Fibroblast of peridontal ligament (primary cell): ENCODE measurements at regions not wholly inside any gene's neighbourhood (a gene's known extent, or its start where the extent isn't known, plus 50 kb on each side); places are given as distances from the start of the nearest gene placed in this dataset.

Experiments used
- DNase-seq: peaks from one replicate; pipeline ENCODE4 v3.0.0-alpha.2; 2010; ENCODE audit errors: extremely low read depth

DNA sequence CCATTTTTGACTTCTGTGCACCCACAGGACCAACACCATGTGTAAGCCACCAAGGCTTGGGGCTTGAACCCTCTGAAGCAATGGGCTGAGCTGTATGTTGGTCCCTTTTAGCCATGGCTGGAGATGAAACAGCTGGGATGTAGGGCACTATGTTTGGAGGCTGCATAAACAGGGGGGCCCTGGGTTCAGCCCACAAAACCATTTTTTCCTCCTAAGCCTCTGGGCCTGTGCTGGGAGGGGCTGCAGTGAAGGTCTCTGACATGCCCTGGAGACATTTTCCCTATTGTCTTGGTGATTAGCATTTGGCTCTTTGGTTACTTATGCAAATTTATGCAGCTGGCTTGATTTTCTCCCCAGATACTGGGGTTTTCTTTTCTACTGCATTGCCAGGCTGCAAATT is 144.9 kb downstream of the ZNF326 start:
- no peak for DNase-seq

- no peak for DNase-seq
Observed at GRCh38 chr1:90135286-90135685, 140.4 kb downstream of the ZNF326 start.

DNA sequence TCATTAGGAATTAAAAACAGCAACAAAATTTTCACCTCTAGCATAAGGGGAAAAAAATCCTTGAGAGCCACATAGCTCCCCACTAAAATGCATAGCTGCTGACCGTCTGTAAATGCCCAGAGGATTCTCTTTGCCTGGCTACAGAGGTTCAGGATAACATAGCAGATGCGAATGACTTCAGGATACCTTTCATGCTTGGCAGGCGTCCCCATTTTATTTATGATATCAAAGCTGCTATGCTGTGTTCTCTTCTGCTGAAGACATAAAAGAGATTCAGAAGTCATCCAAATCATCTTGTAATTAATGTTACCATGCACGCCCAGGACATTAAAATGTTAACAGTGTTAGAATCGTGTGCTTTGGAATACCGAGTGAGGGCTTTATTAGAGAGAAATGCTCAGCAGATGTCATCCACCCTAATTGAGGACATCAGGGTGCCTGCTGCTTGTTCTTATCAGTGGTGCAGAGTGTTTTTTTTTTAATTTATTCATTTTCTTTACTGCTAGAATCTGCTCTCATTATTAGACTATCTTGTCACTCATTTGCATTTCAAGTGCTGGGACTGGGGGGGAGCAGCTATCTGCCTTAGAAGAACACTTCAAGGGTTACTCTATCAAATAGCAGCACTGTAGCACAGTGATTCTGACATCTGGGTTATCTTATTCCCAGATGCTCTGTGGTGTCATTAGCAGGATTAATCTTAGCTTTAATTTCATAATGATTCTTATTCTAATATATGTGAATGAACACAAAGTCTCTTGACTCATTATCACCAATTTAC is 139.5 kb downstream of the ZNF326 start:
- DNase-seq, result no peak

- peak; percentile 37 for DNase-seq
Observed at GRCh38 chr1:90133133-90133532, 138.2 kb downstream of the ZNF326 start.

- no peak for DNase-seq
Observed at GRCh38 chr1:90132306-90132705, 137.4 kb downstream of the ZNF326 start.

DNA sequence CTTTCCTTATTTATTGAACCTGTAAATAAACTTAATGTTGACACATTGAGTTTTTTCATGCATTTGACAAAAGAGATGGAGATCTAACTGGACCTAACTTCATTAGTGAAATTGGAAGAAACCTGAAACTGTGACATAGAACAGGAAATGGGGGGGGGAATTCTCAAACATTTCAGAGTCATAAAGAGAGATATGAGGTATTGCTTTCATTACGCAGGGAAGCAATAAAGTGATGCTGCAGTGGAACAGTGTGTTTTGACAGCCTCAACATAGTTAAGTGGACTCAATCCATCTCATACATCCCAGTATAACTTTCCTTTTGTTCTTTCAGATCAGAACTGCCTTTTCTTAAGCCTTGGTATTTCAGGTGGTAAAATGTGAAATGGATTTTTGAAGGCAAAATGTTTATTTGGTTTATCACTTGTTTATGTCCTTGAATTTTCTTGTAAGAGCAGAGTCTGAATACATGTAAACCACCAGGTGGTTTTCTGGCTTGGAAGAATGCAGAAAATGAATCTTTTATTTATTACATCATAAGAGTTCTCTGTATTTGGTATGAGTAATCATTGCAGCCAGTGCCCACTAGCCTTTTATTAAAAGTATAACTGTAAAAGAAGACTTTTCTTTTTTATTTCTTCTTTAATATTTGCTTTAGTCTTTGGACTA is 132.5 kb downstream of the ZNF326 start:
- DNase-seq, result no peak

GRCh38 chr1:90126834-90127233 is 131.9 kb downstream of the ZNF326 start:
- no peak for DNase-seq

GRCh38 chr1:90122654-90123340 is 127.9 kb downstream of the ZNF326 start:
- no peak for DNase-seq

GRCh38 chr1:90114521-90115141 is 119.7 kb downstream of the ZNF326 start:
- DNase-seq, result peak; percentile 74

DNA sequence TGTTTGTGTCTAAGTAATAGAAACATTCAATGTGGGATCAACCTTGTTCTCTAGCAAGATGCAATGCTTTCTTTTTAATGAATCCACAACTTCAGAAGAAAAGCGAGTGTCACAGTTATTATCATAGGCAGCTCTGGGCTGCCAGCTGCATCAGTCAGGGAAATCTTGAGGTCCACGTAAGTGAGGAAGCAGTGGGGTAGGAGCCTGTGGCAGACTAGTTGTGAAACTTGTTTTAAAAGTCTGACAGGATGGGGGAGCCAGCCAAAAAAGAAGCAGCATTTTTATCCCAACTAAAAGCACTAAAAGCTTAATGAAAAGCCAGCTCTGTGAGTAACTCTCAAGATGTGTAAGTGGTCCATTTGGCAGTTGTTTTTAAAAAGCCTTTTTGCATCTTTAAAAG is 113.1 kb downstream of the ZNF326 start:
- DNase-seq, result no peak

GRCh38 chr1:90106311-90106710 is 111.4 kb downstream of the ZNF326 start:
- no peak for DNase-seq

GRCh38 chr1:90104941-90105538 is 110.1 kb downstream of the ZNF326 start:
- no peak for DNase-seq

- no peak for DNase-seq
Observed at GRCh38 chr1:90100566-90100965, 105.7 kb downstream of the ZNF326 start.

- DNase-seq, result no peak
Observed at GRCh38 chr1:90092441-90092840, 97.5 kb downstream of the ZNF326 start.
